ENCODE measurements at regions not wholly inside any gene's neighbourhood (a gene's known extent, or its start where the extent isn't known, plus 50 kb on each side); places are given as distances from the start of the nearest gene placed in this dataset.
"Not testable (repeated sequence)": the region's sequence is repeated elsewhere in the genome, so short reads cannot be mapped to it uniquely, and the experiment has no call there.

DNA sequence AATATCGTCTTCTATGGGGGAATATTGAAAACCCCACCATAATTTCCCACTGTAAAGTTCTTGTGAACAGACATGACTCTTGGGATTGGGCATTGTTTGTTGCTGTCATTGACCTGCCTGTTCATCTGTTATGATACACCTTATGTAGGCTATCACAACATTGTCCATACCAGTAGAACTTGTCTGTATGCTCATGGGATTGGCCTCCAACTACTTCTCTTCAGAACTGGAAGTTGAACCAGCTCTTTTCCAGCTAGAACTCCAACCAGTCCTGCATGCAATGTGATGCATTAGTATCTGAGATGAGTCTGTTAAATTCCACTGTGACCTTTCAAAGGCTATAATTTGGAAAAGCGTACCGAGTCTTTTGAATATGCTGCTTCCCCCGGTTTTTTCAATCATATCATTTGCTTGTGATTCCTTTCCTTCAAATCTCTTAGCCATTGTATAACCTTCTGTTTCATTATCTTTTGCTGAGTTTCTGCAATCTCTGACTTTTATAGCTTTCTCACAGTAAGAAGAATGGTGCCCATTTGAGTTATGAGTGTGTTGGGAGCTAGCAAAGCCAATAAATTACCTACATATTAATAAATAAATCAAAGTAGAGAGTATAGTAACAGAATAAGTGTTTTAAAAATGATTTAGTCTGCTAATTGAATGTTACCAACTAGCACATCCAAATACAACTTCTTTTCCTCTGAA is 101.9 kb downstream of the PLK2 start:
- DNase-seq (ENCODE audit: low spot score): no peak

DNA sequence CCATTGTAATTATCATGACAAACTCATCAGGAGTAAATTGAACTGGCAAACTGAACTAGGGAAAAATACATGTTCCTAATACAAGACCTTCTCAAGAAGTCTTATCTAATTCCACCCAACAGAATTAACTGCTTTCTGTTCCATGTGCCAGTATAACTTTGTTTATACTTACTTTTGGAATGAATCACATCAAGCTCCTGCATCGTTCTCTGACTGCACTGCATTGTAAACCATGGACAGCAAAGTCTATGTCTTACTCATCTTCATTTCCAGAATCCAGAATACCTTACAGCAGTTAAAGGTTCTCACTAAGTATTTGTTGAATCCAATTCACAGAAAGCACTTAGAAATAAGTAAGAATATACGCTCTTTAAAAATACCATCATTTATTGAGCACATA is 102.8 kb downstream of the PLK2 start:
- DNase-seq (ENCODE audit: low spot score): no peak

DNA sequence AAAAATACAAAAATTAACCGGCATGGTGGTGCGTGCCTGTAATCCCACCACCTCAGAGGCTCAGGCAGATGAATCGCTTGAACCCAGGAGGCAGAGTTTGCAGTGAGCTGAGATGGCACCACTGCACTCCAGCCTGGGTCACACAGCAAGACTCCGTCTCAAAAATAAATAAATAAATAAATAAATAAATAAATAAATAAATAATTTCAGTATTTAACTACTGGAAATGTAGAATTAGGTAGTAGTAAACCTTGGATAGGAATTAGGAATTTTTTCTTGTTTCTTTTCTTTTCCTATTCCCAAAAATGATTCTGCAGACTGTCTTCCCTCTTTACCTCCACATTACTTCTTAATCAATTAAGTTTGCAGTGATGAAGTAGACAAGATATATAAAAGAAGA is 103.2 kb downstream of the PLK2 start:
- no peak for DNase-seq (ENCODE audit: low spot score)

DNA sequence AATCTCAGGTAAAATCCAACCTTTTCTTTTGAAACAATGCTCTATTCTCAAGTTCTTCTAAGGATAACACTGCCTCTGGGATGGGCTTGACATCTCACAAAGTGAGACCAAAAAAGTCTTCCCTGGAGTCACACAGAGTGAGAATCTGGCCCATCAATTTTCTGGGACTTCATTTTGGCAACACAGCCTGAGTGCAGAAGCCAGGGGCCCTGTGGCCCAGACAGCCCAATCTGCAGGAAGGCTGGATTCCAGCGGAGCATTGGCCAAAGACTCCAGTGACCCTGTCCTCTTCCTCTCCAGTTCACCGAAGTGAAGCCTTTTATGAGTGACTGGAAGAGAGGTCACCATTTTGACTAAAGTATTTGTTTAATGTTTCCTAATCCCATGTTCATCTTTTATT is 105.1 kb downstream of the PLK2 start:
- DNase-seq (ENCODE audit: low spot score): no peak

DNA sequence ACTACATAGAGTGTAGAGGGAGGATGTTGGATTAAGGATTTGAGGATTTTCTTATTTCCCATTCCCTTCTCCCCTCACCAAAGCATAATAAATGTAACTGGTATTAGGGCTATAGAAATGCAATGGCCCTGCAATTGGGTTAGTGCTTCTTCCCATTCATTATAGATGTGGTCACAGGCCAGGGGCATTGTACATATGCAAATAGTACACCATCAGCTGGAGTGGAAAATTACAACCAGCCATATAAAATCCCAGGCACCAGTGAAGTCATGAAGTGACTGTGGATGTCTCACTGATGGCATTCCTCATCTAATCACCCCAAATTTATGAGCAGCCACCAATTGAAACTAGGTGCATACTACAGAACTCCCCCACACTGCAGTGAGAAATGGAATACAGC is 105.9 kb downstream of the PLK2 start:
- DNase-seq (ENCODE audit: low spot score): no peak

DNA sequence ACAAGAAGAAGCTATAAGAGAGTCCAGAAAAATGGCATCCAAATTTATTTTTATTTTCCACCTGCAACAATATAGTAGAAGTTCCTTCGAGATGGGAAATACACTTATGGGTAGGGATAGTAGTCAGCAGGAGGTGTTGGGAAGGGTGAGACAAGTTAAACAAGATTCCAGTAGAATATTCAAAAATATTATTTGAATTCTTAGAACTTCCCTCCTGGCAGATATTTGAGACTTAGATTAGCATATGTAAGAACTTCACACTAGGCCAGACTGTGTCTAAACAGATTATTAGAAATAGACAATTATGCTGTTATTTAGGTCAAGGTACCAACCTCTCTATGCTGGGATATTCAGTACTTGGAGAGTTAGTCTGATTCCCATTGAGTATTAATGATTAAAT is 108.7 kb downstream of the PLK2 start:
- DNase-seq (ENCODE audit: low spot score): no peak

DNA sequence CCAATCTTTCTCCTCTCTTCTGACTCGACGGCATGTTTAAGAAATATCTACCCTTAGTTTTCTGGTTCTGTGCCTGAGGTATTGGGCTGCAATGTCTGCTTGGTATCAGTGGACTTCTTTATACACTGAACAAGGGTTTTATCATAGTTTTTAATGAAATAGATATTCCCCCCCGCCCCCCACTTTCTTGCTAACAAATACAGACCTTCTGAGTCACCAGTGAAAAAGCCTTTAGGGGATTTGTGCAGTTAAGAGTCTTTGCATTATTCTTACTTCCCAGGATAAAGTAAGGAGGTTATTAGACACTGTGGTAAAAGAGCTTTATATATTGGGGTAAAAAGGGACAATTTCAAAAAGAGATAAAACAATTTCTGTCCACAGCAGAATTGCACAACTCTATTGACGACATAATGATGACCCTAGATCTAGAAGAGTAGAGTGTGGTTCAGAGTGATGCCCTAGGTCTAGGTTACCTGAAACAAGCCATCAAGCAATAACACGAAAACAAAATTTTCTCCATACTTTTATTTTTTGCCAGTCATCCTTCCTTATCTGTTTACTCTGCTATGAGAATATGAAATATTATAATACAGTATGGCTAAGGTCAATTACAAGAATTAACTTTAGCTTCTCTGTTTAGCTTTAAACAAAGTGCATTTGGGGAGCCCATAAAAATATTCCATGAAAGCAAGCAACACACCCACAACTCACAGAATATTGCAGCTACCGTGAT is 110.7 kb downstream of the PLK2 start:
- DNase-seq (ENCODE audit: low spot score): no peak

DNA sequence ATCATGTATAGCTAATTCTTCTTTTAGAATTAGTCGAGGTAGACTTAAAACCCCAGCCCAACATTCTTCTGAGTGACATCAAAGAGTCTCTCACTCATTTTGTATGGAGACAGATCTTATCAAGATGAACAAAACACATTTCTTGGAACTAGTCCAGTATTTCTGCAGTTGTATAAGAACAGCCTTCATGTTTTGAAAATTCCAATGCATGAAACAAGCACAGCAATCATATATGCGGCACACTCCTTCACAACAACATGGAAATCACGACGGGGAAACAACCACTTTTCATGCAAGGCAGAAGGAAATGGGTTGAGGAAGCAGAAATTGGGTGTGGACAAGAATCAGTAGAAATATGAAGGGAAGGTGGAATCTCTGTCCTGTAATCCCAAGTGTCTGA is 113.8 kb downstream of the PLK2 start:
- DNase-seq (ENCODE audit: low spot score): no peak

DNA sequence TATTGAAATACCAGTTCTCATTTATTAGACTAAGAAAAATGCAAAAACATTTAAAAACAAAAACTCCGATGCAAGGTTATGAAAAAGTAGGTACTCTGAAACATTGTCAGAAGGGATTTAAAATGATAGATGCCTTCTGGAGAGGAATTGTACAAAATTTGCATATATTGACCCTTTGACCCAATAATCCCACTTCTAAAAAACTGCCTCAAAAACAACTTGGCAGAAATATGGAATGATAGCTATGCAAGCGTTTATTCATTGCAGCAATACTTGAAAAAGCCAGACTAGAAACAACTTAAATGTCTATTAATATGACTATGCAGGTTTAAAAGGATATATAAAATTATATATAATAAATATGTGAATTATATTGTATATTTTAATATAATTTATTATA is 118.4 kb downstream of the PLK2 start:
- DNase-seq (ENCODE audit: low spot score): no peak

DNA sequence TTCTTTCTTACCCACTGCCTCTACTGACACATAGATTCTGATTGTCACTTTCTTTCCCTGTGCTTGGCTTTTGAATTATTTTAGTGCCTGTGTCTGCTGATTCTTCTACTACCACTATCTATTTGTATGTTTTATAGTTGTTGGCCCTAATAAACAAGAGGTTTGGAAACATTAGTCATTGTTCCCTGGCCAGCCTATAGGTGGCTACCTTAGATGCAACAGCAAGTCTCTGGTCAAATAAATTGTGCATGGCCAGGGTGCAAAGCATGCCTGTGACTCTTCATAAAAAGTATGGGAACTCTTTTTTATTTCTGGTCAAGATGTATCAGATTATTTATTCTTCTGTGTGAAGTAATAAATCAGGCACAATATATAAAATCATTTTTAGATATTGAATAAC is 124.4 kb downstream of the PLK2 start:
- no peak for DNase-seq (ENCODE audit: low spot score)

DNA sequence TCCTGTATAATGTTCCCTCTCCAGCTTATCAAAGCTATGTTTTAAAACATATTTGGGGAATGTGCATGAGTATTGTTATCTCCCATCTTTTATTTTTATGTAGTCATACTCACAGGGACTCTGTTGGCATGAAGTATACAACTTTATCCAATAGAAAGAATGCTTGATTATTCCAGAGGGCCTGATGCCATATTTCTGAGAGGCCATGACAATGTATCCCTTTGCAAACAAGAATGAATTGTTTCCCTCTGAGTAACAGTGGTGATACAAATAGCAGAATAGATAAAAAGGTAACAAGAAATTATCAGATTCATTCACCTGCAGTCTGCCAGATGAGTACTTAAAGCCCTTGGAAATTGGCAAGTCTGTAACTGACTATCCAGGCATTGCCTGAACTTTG is 125.9 kb downstream of the PLK2 start:
- DNase-seq (ENCODE audit: low spot score): no peak

DNA sequence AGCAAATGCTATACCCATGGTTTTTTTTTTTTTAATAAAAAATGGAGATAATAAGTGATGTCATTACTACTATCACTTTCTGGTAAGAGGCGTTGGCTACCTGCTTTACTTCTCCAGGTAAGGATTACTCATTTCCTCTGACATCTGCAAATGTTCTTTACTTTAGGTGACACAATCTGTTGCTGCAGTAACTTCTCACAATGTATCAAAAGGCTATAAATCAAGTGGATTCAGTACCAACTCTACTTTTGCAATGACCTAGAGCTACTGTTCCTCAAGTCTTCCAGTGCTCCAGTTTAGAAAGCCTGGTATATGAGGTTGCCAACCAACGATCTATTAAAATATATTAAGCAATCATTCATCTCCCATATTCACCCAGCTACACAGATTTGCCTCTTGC is 129.1 kb downstream of the PLK2 start:
- no peak for DNase-seq (ENCODE audit: low spot score)

DNA sequence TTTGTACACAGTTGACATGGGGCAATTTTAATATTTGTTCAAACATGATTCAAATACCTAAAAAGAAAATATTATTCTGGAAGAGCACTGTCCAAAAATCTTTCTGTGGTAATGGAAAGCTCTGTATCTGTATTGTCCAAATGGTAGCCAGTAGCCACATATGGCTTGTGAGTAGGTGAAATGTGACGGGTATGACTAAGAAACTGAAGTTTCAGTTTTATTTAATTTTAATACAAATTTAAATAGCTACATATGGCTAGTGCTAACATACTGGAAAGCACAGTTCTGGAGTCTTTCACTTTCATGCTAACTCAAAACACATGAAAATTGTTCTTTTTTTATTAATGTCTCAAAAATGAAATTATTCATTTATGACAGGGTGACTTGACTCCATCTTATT is 132.6 kb downstream of the PLK2 start:
- no peak for DNase-seq (ENCODE audit: low spot score)

DNA sequence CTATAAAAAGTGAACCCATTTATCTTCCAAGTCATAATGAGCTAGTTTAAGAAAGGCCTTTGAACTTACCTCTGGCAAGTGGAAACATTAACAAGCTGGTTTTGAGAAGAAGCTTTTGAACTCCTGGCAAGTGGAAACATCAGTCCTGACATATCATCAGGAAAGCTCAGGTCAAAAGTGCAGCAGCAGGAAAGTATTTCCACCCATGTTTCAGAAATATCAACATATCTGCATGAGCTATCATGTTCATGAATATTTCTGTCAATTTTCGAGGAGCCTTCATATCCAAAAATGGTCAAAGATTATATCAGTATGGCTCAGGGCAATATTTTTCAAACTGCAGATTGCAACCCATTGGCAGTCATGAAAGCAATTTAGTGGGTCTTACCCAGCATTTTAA is 133.9 kb downstream of the PLK2 start:
- no peak for DNase-seq (ENCODE audit: low spot score)

DNA sequence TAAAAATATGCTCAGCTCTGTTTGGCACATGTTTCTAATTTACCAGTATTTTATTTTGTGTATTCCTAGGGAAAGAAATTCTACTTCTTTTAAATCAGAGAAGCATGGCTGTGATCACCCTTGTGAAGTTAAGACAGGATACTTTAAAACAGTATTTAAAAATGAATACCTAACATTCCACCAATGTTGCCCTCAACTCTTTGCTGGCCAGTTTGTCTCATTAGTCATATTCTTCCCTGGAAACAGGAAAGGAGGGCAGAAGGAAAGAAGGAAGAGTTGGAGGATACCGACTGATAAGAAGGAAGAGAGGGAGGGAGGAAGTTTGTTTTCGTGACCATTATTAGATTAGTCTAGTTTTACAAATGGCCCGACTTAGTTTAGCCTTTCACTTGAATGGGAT is 137.4 kb downstream of the PLK2 start:
- no peak for DNase-seq (ENCODE audit: low spot score)

DNA sequence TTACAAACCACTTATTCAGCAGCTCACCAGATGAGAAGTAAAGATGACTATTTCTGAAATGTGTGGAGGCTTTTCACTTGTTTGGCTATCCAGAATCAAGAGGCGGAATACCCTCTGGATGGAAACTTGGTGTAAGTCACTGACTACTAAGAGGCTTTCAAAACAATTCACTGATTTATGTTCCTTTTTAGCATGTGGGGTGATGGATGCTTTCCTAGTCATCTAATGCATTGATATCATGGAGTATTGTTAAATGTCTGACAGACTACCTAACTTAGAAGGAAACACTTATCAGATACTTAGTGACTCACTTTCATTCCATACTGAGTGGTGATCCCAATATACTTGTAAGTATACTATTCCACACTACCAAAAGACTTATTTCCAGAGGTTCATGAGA is 141.4 kb downstream of the PLK2 start:
- no peak for DNase-seq (ENCODE audit: low spot score)

DNA sequence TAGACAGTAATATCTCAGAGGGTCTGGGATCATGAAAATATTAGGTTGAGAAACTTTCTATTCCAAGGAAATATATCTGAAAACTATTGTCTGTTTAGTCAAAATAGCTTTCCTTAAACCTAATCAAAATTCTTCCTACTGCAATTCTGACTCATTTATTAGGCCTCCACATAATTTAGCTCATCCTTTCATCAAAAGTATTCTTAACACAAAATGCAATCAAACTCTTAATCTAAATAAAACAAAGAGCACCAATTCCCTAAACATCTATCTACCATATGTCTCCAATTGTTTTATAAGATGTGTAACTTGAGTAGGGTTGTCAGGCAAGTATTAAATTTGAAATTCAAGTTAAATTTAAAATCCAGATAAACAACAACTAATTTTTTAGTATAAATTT is 142.1 kb downstream of the PLK2 start:
- no peak for DNase-seq (ENCODE audit: low spot score)

DNA sequence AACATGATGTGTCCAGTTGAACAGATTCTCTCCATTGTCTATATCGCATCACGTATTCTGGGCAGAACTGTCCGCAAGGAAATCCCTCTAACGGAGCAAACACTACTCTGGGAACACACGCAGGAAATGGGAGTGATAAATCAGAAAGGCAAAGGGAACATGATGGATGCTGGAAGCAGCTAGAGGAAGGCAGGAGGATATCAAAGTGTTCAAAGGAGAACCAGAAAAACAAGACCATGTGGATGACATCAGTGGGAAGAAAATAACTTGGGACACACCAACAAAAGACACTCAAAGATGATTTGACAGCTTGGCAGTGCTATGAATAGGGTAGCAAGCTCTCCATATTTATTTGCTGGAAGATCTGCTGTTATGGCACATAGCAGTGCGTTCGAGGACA is 142.9 kb downstream of the PLK2 start:
- no peak for DNase-seq (ENCODE audit: low spot score)

DNA sequence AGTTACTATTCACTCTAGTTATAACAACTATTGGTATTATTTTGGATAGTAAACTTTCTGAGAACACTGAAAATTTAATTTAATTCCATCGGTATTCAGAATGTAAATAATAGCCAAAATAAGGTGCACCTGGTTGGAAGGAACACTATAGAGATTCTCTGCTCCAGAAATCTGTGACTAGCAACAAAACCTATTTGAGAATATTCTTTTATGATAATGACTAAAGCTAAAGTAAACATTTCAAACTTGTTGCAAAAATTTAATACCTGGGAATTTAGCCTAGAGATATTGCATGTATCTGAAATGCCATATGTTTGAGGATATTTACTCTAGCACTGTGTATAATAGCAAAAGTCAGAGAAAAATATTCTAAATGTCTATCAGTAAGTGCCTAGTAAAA is 144.1 kb downstream of the PLK2 start:
- DNase-seq (ENCODE audit: low spot score): no peak

DNA sequence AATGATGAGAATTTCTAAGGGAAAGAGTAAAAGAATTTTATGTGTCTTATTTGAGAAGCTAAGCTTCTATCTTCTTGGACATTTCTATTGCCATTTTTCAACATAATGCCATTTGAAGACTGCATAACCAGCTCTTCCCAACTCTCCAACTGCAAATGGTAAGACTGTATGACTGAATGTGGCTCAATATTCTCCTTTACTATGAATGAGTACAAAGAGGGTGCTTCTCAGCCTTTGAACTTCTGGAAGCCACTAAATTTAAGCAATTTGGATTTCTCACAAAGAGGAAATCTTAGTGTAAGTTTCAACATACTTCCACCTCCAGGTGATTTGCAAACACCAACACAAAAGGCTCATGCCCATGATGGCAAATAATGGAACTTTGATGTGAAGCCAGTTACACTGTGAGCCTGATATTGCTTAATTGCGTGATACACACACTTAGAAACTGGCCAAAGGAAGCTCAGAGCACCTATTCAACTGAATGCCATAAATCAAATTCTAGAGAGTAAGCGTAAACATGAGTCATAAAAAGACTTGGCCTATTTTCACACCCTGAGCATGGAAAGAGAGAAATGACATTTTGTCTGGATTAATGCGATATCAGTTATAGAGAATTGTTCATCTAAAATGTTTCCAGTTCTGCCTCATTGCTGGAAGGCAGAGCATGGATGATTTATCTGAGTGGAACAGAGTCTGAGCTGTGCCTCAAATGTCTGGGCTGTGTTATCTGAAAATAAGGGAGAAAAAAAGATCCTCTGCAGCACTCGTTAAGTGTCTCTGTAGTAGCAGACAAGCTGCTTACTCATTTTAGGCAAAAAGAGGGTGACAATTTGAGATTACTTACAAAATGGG is 145.3 kb downstream of the PLK2 start:
- DNase-seq (ENCODE audit: low spot score): no peak

DNA sequence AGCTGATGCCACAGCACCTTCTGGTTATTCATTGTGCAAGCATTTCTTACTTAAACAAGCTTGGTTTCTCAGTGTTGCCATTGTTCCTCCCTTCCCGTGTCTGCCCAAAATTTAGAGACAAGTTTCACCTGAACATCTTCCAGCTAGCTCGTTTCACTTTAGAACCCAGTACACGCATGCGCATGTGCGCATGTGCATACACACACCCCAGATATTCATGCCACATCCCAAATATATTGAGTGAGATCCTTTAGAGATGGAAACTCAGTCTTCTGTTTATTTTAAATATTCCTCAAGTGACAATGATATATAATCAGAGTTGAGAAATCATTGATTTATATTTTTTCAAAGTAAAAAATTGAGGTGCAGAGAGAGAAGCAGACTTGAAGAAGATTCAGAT is 147.6 kb downstream of the PLK2 start:
- no peak for DNase-seq (ENCODE audit: low spot score)

DNA sequence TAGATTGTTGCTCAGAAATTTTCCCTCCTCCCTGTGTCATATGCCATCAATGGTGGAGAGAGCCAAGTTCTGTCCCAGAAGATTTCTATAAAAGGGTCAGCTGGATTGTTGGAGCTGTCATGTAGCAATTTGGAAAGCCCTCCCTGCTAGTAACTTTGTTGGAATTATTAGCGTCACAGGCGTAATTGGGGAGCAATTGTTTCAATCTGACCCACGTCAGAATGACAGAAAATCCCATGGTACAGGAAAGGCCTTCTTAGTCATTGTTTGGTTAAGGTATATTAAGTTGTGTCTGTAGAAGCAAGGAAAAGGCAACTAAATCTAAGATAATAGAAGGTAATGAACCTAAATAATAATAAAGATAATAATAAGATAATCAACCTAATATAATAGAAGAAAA is 148.4 kb downstream of the PLK2 start:
- DNase-seq (ENCODE audit: low spot score): no peak

DNA sequence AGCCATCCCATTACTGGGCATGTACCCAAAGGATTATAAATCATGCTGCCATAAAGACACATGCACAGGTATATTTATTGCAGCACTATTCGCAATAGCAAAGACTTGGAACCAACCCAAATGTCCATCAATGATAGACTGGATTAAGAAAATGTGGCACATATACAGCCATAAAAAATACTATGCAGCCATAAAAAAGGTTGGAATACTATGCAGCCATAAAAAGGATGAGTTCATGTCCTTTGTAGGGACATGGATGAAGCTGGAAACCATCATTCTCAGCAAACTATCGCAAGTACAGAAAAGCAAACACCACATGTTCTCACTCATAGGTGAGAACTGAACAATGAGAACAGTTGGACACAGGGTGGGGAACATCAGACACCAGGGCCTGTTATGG is 151.5 kb downstream of the PLK2 start:
- DNase-seq (ENCODE audit: low spot score): not testable (repeated sequence)
